ENCODE measurements at regions not wholly inside any gene's neighbourhood (a gene's known extent, or its start where the extent isn't known, plus 50 kb on each side); places are given as distances from the start of the nearest gene placed in this dataset.
"Not testable (repeated sequence)": the region's sequence is repeated elsewhere in the genome, so short reads cannot be mapped to it uniquely, and the experiment has no call there.

- Histone ChIP-seq H3K4me3 (ENCODE audit: low read depth, low read length, poor library complexity, severe bottlenecking) (no peak overlapping the region), H3K9me3 (ENCODE audit: low read depth, low read length, poor library complexity, severe bottlenecking) (no peaks in the 10 kb centered on the region), H3K4me1 (ENCODE audit: insufficient read depth, low read length, poor library complexity, severe bottlenecking) (no peaks in the 10 kb centered on the region), H3K36me3 (ENCODE audit: insufficient read depth, low read length, poor library complexity, severe bottlenecking) (no peaks in the 10 kb centered on the region), H3K27me3 (replicated peaks; ENCODE audit: insufficient read depth, low read depth, low read length, poor library complexity) (no peaks in the 10 kb centered on the region), H3K27ac (ENCODE audit: low read depth, low read length, poor library complexity, severe bottlenecking) (no peak overlapping the region)
- CTCF ChIA-PET: no interaction called here
- POLR2A ChIA-PET (ENCODE audit: low non-redundant PET): no interaction called here
- intact Hi-C loops (cut with micrococcal nuclease; ENCODE audit: unreplicated experiment): no loop called here
- BruUV-seq (replicated peaks): no TSS peak
- TF ChIP-seq CTCF (conservative IDR thresholded peaks at IDR 0.05; ENCODE audit: low read depth, low read length): no peak
- no peak for TF ChIP-seq EZH2 (IDR thresholded peaks at IDR 0.05; ENCODE audit: borderline replicate concordance, low read depth, low read length, poor library complexity, severe bottlenecking)
- DNase-seq (ENCODE audit: low spot score): no peak
Measured at GRCh38 chr18:44358402-44358801, 322.3 kb upstream of the SETBP1 start.

GRCh38 chr18:44359741-44360140, 320.9 kb upstream of the SETBP1 start:
- H3K4me3 ChIP-seq (ENCODE audit: low read depth, low read length, poor library complexity, severe bottlenecking); H3K27me3 ChIP-seq (replicated peaks; ENCODE audit: insufficient read depth, low read depth, low read length, poor library complexity); H3K4me1 ChIP-seq (ENCODE audit: insufficient read depth, low read length, poor library complexity, severe bottlenecking); H3K36me3 ChIP-seq (ENCODE audit: insufficient read depth, low read length, poor library complexity, severe bottlenecking); BruUV-seq (replicated peaks); H3K9me3 ChIP-seq (ENCODE audit: low read depth, low read length, poor library complexity, severe bottlenecking); DNase-seq (ENCODE audit: low spot score); intact Hi-C loops (cut with micrococcal nuclease; ENCODE audit: unreplicated experiment); POLR2A ChIA-PET (ENCODE audit: low non-redundant PET); H3K27ac ChIP-seq (ENCODE audit: low read depth, low read length, poor library complexity, severe bottlenecking): not testable (repeated sequence)
- CTCF ChIA-PET: interaction anchor here (0.7 kb wide), 1 partner anchor 44 kb away, joined by 4 read pairs; no protein-coding TSS in a partner anchor

- CTCF ChIA-PET; H3K9me3 ChIP-seq (ENCODE audit: low read depth, low read length, poor library complexity, severe bottlenecking); H3K4me1 ChIP-seq (ENCODE audit: insufficient read depth, low read length, poor library complexity, severe bottlenecking); H3K27me3 ChIP-seq (replicated peaks; ENCODE audit: insufficient read depth, low read depth, low read length, poor library complexity); H3K36me3 ChIP-seq (ENCODE audit: insufficient read depth, low read length, poor library complexity, severe bottlenecking); H3K27ac ChIP-seq (ENCODE audit: low read depth, low read length, poor library complexity, severe bottlenecking); POLR2A ChIA-PET (ENCODE audit: low non-redundant PET); H3K4me3 ChIP-seq (ENCODE audit: low read depth, low read length, poor library complexity, severe bottlenecking); DNase-seq (ENCODE audit: low spot score); intact Hi-C loops (cut with micrococcal nuclease; ENCODE audit: unreplicated experiment); BruUV-seq (replicated peaks): not testable (repeated sequence)
Measured at GRCh38 chr18:44362213-44362612, 318.5 kb upstream of the SETBP1 start.

GRCh38 chr18:44370861-44371260, 309.8 kb upstream of the SETBP1 start:
- H3K4me3 ChIP-seq (ENCODE audit: low read depth, low read length, poor library complexity, severe bottlenecking): no peak overlapping the region
- H3K36me3 ChIP-seq (ENCODE audit: insufficient read depth, low read length, poor library complexity, severe bottlenecking): no peaks in the 10 kb centered on the region
- no peak for DNase-seq (ENCODE audit: low spot score)
- no peaks in the 10 kb centered on the region for H3K4me1 ChIP-seq (ENCODE audit: insufficient read depth, low read length, poor library complexity, severe bottlenecking)
- ChIA-PET POLR2A (ENCODE audit: low non-redundant PET) (no interaction called here), CTCF (no interaction called here)
- no TSS peak for BruUV-seq (replicated peaks)
- no peaks in the 10 kb centered on the region for H3K27me3 ChIP-seq (replicated peaks; ENCODE audit: insufficient read depth, low read depth, low read length, poor library complexity)
- H3K27ac ChIP-seq (ENCODE audit: low read depth, low read length, poor library complexity, severe bottlenecking): no peak overlapping the region
- H3K9me3 ChIP-seq (ENCODE audit: low read depth, low read length, poor library complexity, severe bottlenecking): no peaks in the 10 kb centered on the region
- no peak for TF ChIP-seq EZH2 (IDR thresholded peaks at IDR 0.05; ENCODE audit: borderline replicate concordance, low read depth, low read length, poor library complexity, severe bottlenecking)
- no peak for TF ChIP-seq CTCF (conservative IDR thresholded peaks at IDR 0.05; ENCODE audit: low read depth, low read length)
- intact Hi-C loops (cut with micrococcal nuclease; ENCODE audit: unreplicated experiment): no loop called here

Data from A673 (cell line).